Fibroblast of villous mesenchyme (primary cell): ENCODE measurements at regions not wholly inside any gene's neighbourhood (a gene's known extent, or its start where the extent isn't known, plus 50 kb on each side); places are given as distances from the start of the nearest gene placed in this dataset.
A peak's percentile ranks its signal among the peaks of the same experiment; 100 is the strongest.

Experiments
- DNase-seq: peaks from one replicate; pipeline ENCODE4 v3.0.0-alpha.2; 2010; ENCODE audit warnings: low read depth
- H3K4me3 ChIP-seq: 2 replicates; pipeline ENCODE4 v1.5.1; 2011; ENCODE audit warnings: low read depth, mild to moderate bottlenecking, low read length
- CTCF ChIP-seq: IDR thresholded peaks from 2 replicates; pipeline ENCODE4 v1.5.1; 2012; ENCODE audit warnings: low read depth, mild to moderate bottlenecking, low read length; ENCODE audit not compliant: insufficient read depth

DNA sequence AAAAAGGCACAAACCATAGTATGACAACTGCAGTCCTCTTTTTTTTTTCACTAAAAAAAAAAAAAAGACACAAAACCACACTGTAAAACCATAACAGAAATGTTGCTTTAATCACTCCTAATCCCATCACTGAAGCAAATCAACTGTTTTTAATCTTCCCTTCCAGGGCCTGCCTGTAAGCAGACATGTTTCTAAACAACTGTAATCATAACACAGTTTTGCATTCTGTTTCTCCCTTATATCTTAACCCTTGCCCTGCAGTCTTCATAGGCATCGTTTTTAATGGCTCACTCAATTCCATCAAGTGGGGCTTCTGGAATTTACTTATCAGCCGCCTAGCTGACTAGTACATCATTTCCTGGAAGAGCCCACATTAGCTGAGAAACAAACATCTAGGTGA lies 111.0 kb upstream of the SLC25A48 start:
- TF ChIP-seq CTCF = no peak
- DNase-seq = no peak
- no peak overlapping the region for H3K4me3 ChIP-seq

GRCh38 chr5:135721548-135722090 lies 112.8 kb upstream of the SLC25A48 start:
- no peak for TF ChIP-seq CTCF
- no peak overlapping the region for H3K4me3 ChIP-seq
- no peak for DNase-seq

- no peak overlapping the region for H3K4me3 ChIP-seq
- no peak for TF ChIP-seq CTCF
- DNase-seq = no peak
Measured at GRCh38 chr5:135720191-135720590, 114.3 kb upstream of the SLC25A48 start.

DNA sequence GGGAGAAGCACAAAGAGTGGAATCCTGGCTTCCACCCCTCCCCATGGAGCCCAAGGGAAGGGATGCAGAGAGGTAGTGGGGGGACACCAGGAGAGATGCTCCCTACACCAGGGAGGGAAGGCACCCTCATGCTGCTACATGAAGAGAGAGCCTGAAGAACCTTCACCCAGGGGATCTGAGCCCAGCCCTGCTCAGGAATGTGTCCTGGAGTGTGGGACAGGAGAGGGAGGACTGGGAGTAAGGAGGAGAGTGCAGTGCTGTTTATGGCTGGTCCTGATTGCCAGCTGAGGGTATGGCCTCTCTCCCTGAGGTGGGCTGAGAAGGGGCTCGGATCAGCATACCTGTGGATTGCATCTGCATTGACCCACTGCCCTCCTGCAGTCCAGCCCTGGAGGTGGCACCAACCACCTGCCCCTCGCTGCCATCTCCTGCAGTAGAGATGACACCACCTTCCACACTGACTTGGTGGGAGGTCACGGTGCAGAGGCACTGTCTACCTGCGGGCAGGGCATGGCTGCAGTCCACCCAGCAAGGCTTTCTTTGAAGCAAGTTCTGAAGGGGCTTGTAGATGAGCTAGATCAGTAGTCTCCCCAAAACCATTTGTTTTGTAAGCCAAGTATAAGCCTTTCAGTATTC lies 114.9 kb upstream of the SLC25A48 start:
- no peak for TF ChIP-seq CTCF
- no peak overlapping the region for H3K4me3 ChIP-seq
- DNase-seq = no peak

DNA sequence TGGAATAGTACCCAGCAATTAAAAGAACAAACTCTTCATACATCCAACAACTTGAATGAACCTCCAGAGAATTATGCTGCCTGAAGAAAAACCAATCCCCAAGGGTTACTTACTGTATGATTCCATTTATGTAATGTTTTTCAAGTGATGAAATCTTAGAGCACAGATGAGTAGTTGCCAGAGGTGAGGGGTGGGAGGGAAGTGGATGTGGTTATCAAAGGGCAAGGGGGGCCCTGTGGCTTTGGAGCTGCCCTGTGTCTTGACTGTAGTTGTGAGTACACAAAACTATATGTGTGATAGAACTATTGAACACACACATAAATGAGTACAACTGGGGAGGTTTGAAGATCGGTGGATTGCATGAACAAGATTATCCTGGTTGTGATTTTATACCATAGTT lies 115.8 kb upstream of the SLC25A48 start:
- no peak for TF ChIP-seq CTCF
- no peak for DNase-seq
- H3K4me3 ChIP-seq = no peak overlapping the region

DNA sequence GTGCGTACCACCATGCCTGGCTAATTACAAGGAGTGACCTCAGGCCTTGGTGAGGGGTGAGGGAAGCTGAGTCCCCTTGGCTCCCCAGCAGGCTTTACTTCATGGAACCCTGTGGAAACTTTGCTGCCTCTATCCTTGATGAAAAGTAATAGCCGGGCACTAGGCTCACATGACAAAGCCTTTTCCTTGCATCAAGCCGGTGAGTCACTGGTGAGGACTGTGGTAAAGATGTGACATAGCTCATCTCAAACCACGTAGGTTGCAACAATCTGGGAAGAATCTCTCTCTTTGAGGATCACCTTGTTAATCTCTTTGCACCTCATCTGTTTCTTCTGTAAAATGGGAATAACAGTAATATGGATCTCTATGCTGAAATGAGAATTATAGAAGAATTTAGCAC lies 116.3 kb upstream of the SLC25A48 start:
- DNase-seq = peak; percentile 5
- no peak for TF ChIP-seq CTCF
- H3K4me3 ChIP-seq = no peak overlapping the region
